Activated T-helper 1 cell treated with anti-CD3 and anti-CD28 coated beads, Interleukin-12 subunit alpha, Interleukin-12 subunit beta, Interleukin-2, Interleukin-4 antibody, amounts not matched to agents 30 ng/mL and 10 ng/mL and 1 ng/mL, durations not matched to agents 14 hours and 24 hours and 36 hours (primary cell): ENCODE measurements at regions not wholly inside any gene's neighbourhood (a gene's known extent, or its start where the extent isn't known, plus 50 kb on each side); places are given as distances from the start of the nearest gene placed in this dataset.

ENCODE experiments used
- DNase-seq: peaks from one replicate; pipeline ENCODE4 v3.0.0; 2021; ENCODE audit warnings: low spot score
- H3K27ac Mint-ChIP-seq: one replicate; pipeline ENCODE4 v1.8.0; 2021; ENCODE audit warnings: mild to moderate bottlenecking, mixed read lengths
- H3K27me3 Mint-ChIP-seq: one replicate; pipeline ENCODE4 v1.8.0; 2022; ENCODE audit warnings: mild to moderate bottlenecking, moderate library complexity, mixed read lengths; ENCODE audit not compliant: insufficient read depth
- H3K36me3 Mint-ChIP-seq: one replicate; pipeline ENCODE4 v1.8.0; 2021; ENCODE audit warnings: low read depth, mixed read lengths
- H3K4me1 Mint-ChIP-seq: one replicate; pipeline ENCODE4 v1.8.0; 2021; ENCODE audit warnings: low read depth, mixed read lengths
- H3K4me3 Mint-ChIP-seq: one replicate; pipeline ENCODE4 v1.8.0; 2021; ENCODE audit warnings: mild to moderate bottlenecking, moderate library complexity, mixed read lengths
- H3K9me3 Mint-ChIP-seq: one replicate; pipeline ENCODE4 v1.8.0; 2021; ENCODE audit warnings: mixed read lengths
- intact Hi-C: fragments of 100-400 bp; cut with micrococcal nuclease; formaldehyde crosslinking; loops from one replicate; pipeline ENCODE4 v1.15.1; 2024

DNA sequence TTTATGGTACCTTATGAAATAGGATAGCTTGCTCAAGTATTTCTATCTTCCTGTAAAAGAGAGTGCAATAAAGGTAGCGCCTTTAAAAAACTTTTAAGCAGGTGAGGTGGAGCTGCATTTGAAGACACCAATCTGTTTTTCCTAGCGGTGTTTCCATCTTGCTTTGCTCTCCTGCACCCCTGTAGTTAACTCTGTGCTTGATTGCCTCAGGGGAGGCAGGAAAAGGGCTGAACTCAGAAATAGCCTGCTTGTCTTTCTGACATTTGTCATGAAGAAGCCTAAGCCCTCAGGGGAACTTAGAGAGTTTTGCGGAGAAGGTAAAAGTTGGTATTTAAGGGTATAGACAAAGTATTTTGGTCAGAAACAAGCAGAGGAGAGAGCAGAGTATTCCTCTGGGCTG lies 63.0 kb upstream of the TPRG1 start:
- Mint-ChIP-seq H3K4me3 (no peak overlapping the region), H3K9me3 (peaks cover 5% of the 10 kb centered on the region), H3K36me3 (no peaks in the 10 kb centered on the region), H3K27me3 (peaks cover 47% of the 10 kb centered on the region), H3K4me1 (no peaks in the 10 kb centered on the region), H3K27ac (no peak overlapping the region)
- no peak for DNase-seq
- intact Hi-C loops, result no loop called here

DNA sequence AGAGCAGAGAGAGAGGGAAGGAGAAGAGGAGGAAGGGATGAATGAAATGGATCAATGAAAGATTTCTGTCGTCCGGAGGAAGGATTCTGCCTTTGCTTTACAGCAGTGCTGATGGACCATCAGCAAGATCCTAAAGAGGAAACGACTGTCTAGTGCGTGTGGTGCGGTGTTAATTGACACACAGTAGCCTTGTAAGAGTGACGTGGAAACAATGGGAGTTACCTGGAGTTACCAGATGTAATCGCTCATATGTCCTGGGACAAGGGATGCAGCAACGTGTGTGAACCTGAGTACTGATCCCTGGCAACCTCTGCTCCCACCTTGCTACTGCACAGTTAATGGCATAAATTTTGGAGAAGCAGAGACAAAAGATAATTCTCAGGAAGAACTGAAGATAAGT lies 62.6 kb upstream of the TPRG1 start:
- Mint-ChIP-seq H3K9me3 (peaks cover 5% of the 10 kb centered on the region), H3K27ac (no peak overlapping the region), H3K4me1 (no peaks in the 10 kb centered on the region), H3K36me3 (no peaks in the 10 kb centered on the region), H3K4me3 (no peak overlapping the region), H3K27me3 (peaks cover 43% of the 10 kb centered on the region)
- intact Hi-C loops, result no loop called here
- no peak for DNase-seq

DNA sequence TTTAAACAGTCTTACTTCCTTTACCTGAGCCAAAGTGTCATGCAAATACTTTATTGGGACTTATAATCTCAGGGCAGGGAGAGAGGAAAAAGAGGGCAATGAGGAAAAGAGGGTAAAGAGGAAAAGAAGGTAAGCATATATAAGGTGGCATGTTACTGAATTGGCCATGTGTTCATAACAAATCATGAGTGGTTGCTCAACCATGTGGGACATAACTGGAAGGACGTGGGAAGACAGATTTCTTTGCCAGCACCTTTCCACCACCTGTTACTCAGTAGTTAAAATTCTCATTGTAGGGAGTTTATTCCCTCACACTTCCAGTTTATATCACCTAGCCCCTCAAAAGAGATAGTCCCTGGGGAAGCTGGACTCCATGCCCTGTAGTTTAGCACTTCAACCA lies 54.7 kb upstream of the TPRG1 start:
- H3K4me1 Mint-ChIP-seq, result no peaks in the 10 kb centered on the region
- H3K27me3 Mint-ChIP-seq, result peaks cover 2% of the 10 kb centered on the region
- H3K4me3 Mint-ChIP-seq, result no peak overlapping the region
- peaks cover 5% of the 10 kb centered on the region for H3K36me3 Mint-ChIP-seq
- no peak for DNase-seq
- H3K9me3 Mint-ChIP-seq, result peaks cover 42% of the 10 kb centered on the region
- H3K27ac Mint-ChIP-seq, result no peak overlapping the region
- intact Hi-C loops, result no loop called here

DNA sequence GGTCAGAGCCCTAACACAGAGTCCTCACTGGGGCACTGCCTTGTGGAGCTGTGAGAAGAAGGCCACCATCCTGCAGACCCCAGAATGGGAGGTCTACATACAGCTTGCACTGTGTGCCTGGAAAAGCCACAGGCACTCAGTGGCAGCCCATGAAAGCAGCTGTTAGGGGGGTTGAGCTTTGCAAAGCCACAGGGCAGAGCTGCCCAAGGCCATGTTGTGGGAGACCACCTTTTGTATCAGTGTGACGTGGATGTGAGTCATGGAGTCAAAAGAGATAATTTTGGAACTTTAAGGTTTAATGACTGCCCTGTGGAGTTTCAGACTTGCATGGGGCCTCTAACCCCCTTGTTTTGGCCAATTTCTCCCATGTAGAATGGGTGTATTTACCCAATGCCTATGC lies 52.9 kb upstream of the TPRG1 start:
- Mint-ChIP-seq H3K36me3 (peaks cover 6% of the 10 kb centered on the region), H3K27ac (no peak overlapping the region), H3K4me1 (no peaks in the 10 kb centered on the region), H3K9me3 (peaks cover 43% of the 10 kb centered on the region), H3K27me3 (no peaks in the 10 kb centered on the region), H3K4me3 (no peak overlapping the region)
- intact Hi-C loops, result no loop called here
- no peak for DNase-seq

DNA sequence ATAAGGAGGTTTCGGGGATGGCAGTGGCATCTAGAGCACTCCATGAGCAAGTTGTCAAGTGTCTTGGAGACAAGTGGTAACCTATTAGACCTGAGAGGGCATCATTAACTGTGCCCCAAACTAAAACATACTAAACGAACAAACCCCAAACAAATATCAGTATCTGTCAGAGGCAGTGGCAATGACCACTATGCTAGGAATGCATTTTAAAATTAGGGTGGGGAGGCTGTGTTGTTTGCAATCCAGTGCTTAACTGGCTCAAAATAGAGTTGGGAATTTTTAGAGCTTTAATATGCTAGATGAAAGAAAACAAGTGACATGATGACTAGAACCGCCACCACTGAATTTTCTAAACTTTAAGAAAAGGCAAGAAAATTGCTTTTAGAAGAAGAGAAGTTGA lies 51.8 kb upstream of the TPRG1 start:
- Mint-ChIP-seq H3K27ac (no peak overlapping the region), H3K9me3 (peaks cover 43% of the 10 kb centered on the region), H3K4me3 (no peak overlapping the region), H3K4me1 (no peaks in the 10 kb centered on the region), H3K27me3 (peaks cover 2% of the 10 kb centered on the region), H3K36me3 (peaks cover 6% of the 10 kb centered on the region)
- DNase-seq, result no peak
- intact Hi-C loops, result no loop called here

DNA sequence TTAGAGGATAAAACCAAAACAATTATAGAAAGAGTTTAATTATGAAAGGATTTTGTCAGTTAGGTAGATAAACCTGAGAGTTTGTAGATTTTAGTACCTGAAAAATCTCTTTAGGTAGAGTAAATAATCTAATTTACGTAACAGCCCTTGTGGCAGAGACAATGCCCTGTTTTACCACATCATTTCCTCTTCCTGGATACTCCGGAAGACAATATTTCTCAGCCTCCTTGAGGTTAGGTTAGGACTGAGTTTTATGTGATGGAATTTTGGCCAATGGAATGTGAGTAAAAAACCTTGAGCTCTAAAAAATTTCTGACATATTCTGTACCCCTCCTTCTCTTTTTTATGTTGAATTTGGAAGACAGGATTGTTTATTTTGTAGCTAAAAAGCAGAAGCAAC lies 50.7 kb upstream of the TPRG1 start:
- no peak for DNase-seq
- Mint-ChIP-seq H3K36me3 (peaks cover 6% of the 10 kb centered on the region), H3K27me3 (peaks cover 2% of the 10 kb centered on the region), H3K9me3 (peaks cover 43% of the 10 kb centered on the region), H3K27ac (no peak overlapping the region), H3K4me3 (no peak overlapping the region), H3K4me1 (peaks cover 5% of the 10 kb centered on the region)
- intact Hi-C loops, result no loop called here
